OCI-LY7 (cell line): ENCODE measurements at regions not wholly inside any gene's neighbourhood (a gene's known extent, or its start where the extent isn't known, plus 50 kb on each side); places are given as distances from the start of the nearest gene placed in this dataset.

ENCODE experiments used
- BruUV-seq: library from RNA; stranded (reverse); fragments of 400-500 nt; replicated peaks from 2 replicates; lab custom pipeline; 2021; lab: Mats Ljungman, UMichigan
- CTCF ChIA-PET: fragments of 300-600 bp; sonication (Branson Sonifier 250); formaldehyde crosslinking; loops from one replicate; lab custom pipeline; 2022; ENCODE audit warnings: antibody characterized with exemption; ENCODE audit not compliant: unreplicated experiment; lab: Charles Lee
- POLR2A ChIA-PET: fragments of 300-600 bp; sonication (Branson Sonifier 250); formaldehyde crosslinking; loops from one replicate; lab custom pipeline; 2022; ENCODE audit warnings: antibody characterized with exemption; lab: Charles Lee
- DNase-seq: peaks from one replicate; pipeline ENCODE4 v3.0.0-alpha.2; 2015; ENCODE audit warnings: low spot score
- H2AFZ ChIP-seq: fragments of 200-600 bp; sonication (generic), shearing (Covaris generic); 2 replicates; pipeline ENCODE4 v1.6.1; 2014; ENCODE audit warnings: mild to moderate bottlenecking, antibody characterized with exemption, low read length, moderate library complexity
- H3K27ac ChIP-seq: fragments of 200-600 bp; sonication (generic); 2 replicates; pipeline ENCODE4 v1.5.1; 2014; ENCODE audit warnings: mixed run types, low read depth, mild to moderate bottlenecking, moderate library complexity, low read length, inconsistent platforms; ENCODE audit not compliant: poor library complexity, severe bottlenecking
- H3K36me3 ChIP-seq: fragments of 200-600 bp; sonication (generic); 2 replicates; pipeline ENCODE4 v1.6.1; 2014; ENCODE audit warnings: mild to moderate bottlenecking, antibody characterized with exemption, low read length, moderate library complexity, mixed read lengths; ENCODE audit not compliant: insufficient read depth
- H3K4me1 ChIP-seq: fragments of 200-600 bp; sonication (generic); 2 replicates; pipeline ENCODE4 v1.5.1; 2014; ENCODE audit warnings: mild to moderate bottlenecking, low read length; ENCODE audit not compliant: insufficient read depth, poor library complexity, severe bottlenecking
- H3K4me2 ChIP-seq: fragments of 200-600 bp; sonication (generic); 2 replicates; pipeline ENCODE4 v1.6.1; 2014; ENCODE audit warnings: mild to moderate bottlenecking, low read length
- H3K4me3 ChIP-seq: fragments of 200-600 bp; sonication (generic); 2 replicates; pipeline ENCODE4 v1.5.1; 2014; ENCODE audit warnings: mild to moderate bottlenecking, low read depth, low read length; ENCODE audit not compliant: poor library complexity, severe bottlenecking
- H3K79me2 ChIP-seq: fragments of 200-600 bp; sonication (generic); 2 replicates; pipeline ENCODE4 v1.6.1; 2016; ENCODE audit warnings: low read depth, mild to moderate bottlenecking, low read length, moderate library complexity, mixed read lengths; ENCODE audit not compliant: insufficient read depth
- H3K9me2 ChIP-seq: fragments of 200-600 bp; sonication (generic); 2 replicates; pipeline ENCODE4 v1.6.1; 2016; ENCODE audit warnings: mild to moderate bottlenecking, low read length, mixed read lengths; ENCODE audit not compliant: insufficient read depth
- H3K9me3 ChIP-seq: fragments of 200-600 bp; sonication (generic); 2 replicates; pipeline ENCODE4 v1.6.1; 2014; ENCODE audit warnings: mild to moderate bottlenecking, mixed run types, low read length, mixed read lengths
- H4K20me1 ChIP-seq: fragments of 200-600 bp; sonication (generic); 2 replicates; pipeline ENCODE4 v1.6.1; 2014; ENCODE audit warnings: mild to moderate bottlenecking, antibody characterized with exemption, low read length, moderate library complexity, mixed read lengths; ENCODE audit not compliant: insufficient read depth
- EZH2phosphoT487 ChIP-seq: fragments of 200-600 bp; sonication (generic); IDR thresholded peaks from 2 replicates; pipeline ENCODE4 v1.6.1; 2018; ENCODE audit warnings: low read depth, borderline replicate concordance, mild to moderate bottlenecking, mixed run types, antibody characterized with exemption, low read length, moderate library complexity, mixed read lengths
- intact Hi-C: fragments of 100-400 bp; cut with micrococcal nuclease; formaldehyde crosslinking; loops from one replicate; pipeline ENCODE4 v1.10.0; 2022; ENCODE audit not compliant: unreplicated experiment
- TF ChIP-seq, protein P1 (sequence below): fragments of 200-600 bp; sonication (generic); conservative IDR thresholded peaks from 2 replicates; pipeline ENCODE4 v1.5.1; 2014; ENCODE audit warnings: mild to moderate bottlenecking, antibody characterized with exemption, low read length, moderate library complexity, mixed read lengths

GRCh38 chr5:98282521-98282920 is 490.9 kb upstream of the RGMB start:
- Histone ChIP-seq H3K4me1 (no peaks in the 10 kb centered on the region), H3K9me2 (no peaks in the 10 kb centered on the region), H3K4me2 (no peak overlapping the region), H2AFZ (no peak overlapping the region), H3K36me3 (no peaks in the 10 kb centered on the region), H4K20me1 (no peaks in the 10 kb centered on the region), H3K27ac (no peak overlapping the region), H3K9me3 (no peaks in the 10 kb centered on the region), H3K79me2 (no peaks in the 10 kb centered on the region), H3K4me3 (no peak overlapping the region)
- no peak for DNase-seq
- no TSS peak for BruUV-seq
- ChIA-PET CTCF (no interaction called here), POLR2A (interaction anchor here (0.7 kb wide), 3 partner anchors 20 to 997 kb away, joined by 3 to 6 read pairs (median 3); no protein-coding TSS in a partner anchor)
- TF ChIP-seq, protein P1, sequence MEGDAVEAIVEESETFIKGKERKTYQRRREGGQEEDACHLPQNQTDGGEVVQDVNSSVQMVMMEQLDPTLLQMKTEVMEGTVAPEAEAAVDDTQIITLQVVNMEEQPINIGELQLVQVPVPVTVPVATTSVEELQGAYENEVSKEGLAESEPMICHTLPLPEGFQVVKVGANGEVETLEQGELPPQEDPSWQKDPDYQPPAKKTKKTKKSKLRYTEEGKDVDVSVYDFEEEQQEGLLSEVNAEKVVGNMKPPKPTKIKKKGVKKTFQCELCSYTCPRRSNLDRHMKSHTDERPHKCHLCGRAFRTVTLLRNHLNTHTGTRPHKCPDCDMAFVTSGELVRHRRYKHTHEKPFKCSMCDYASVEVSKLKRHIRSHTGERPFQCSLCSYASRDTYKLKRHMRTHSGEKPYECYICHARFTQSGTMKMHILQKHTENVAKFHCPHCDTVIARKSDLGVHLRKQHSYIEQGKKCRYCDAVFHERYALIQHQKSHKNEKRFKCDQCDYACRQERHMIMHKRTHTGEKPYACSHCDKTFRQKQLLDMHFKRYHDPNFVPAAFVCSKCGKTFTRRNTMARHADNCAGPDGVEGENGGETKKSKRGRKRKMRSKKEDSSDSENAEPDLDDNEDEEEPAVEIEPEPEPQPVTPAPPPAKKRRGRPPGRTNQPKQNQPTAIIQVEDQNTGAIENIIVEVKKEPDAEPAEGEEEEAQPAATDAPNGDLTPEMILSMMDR, result no peak
- no peak for TF ChIP-seq EZH2phosphoT487
- intact Hi-C loops, result no loop called here

GRCh38 chr5:98292496-98292895 is 481.0 kb upstream of the RGMB start:
- TF ChIP-seq, protein P1, result no peak
- no peak for TF ChIP-seq EZH2phosphoT487
- H3K9me3 ChIP-seq, result no peaks in the 10 kb centered on the region
- BruUV-seq, result no TSS peak
- no peak overlapping the region for H3K4me2 ChIP-seq
- H4K20me1 ChIP-seq, result no peaks in the 10 kb centered on the region
- intact Hi-C loops, result no loop called here
- H3K4me1 ChIP-seq, result no peaks in the 10 kb centered on the region
- H3K36me3 ChIP-seq, result no peaks in the 10 kb centered on the region
- POLR2A ChIA-PET, result no interaction called here
- CTCF ChIA-PET, result no interaction called here
- DNase-seq, result no peak
- no peaks in the 10 kb centered on the region for H3K79me2 ChIP-seq
- H3K9me2 ChIP-seq, result no peaks in the 10 kb centered on the region
- no peak overlapping the region for H2AFZ ChIP-seq
- H3K4me3 ChIP-seq, result no peak overlapping the region
- H3K27ac ChIP-seq, result no peak overlapping the region

DNA sequence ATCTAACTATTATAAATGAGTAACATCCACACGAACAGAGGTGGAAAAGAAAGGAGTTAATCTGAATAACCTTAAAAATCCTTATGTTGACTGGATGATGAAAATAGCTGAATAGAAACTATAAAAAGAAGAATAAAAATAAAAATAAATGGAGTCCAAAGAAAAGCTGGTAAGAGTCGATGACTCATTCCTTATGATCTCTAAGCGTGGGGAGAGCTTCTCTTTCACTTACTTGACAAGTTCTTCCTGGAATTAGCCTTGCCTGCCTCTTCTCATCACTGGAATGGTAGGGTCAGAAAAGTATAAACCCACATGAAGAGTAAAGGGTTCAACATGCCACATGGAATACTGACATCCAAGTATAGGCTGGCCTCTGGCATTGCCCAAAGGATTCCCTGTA is 477.0 kb upstream of the RGMB start:
- Histone ChIP-seq H3K9me2 (no peaks in the 10 kb centered on the region), H3K79me2 (no peaks in the 10 kb centered on the region), H3K36me3 (no peaks in the 10 kb centered on the region), H3K4me1 (no peaks in the 10 kb centered on the region), H3K4me2 (no peak overlapping the region), H3K27ac (no peak overlapping the region), H3K4me3 (no peak overlapping the region), H4K20me1 (no peaks in the 10 kb centered on the region), H3K9me3 (no peaks in the 10 kb centered on the region), H2AFZ (no peak overlapping the region)
- DNase-seq, result no peak
- TF ChIP-seq, protein P1, result no peak
- no peak for TF ChIP-seq EZH2phosphoT487
- CTCF ChIA-PET, result no interaction called here
- intact Hi-C loops, result no loop called here
- POLR2A ChIA-PET, result interaction anchor here (0.9 kb wide), 1 partner anchor 25 kb away, joined by 4 read pairs; no protein-coding TSS in a partner anchor
- no TSS peak for BruUV-seq
